DND-41 (cell line): ENCODE measurements at regions not wholly inside any gene's neighbourhood (a gene's known extent, or its start where the extent isn't known, plus 50 kb on each side); places are given as distances from the start of the nearest gene placed in this dataset.

Experiments used
- ATAC-seq: fragments of 200-7000 bp; cut with Tn5 transposase; 3 replicates; pipeline ENCODE4 v1.9.1; 2021; ENCODE audit warnings: low read depth; ENCODE audit not compliant: insufficient read depth
- DNase-seq: peaks from one replicate; pipeline ENCODE4 v3.0.0-alpha.2; 2020
- H2AFZ ChIP-seq: 2 replicates; pipeline ENCODE4 v1.6.0; 2012; ENCODE audit warnings: low read depth, low read length
- H3K27ac ChIP-seq: 2 replicates; pipeline ENCODE4 v1.5.1; 2012; ENCODE audit warnings: low read length, inconsistent platforms
- H3K27me3 ChIP-seq: fragments of 200-600 bp; sonication (generic); 2 replicates; pipeline ENCODE4 v1.6.0; 2012; ENCODE audit warnings: low read length, mild to moderate bottlenecking, inconsistent platforms; ENCODE audit not compliant: insufficient read depth, poor library complexity
- H3K36me3 ChIP-seq: 2 replicates; pipeline ENCODE4 v1.5.1; 2012; ENCODE audit warnings: low read length, inconsistent platforms; ENCODE audit not compliant: insufficient read depth
- H3K4me1 ChIP-seq: 2 replicates; pipeline ENCODE4 v1.5.1; 2012; ENCODE audit warnings: mild to moderate bottlenecking, low read length; ENCODE audit not compliant: insufficient read depth
- H3K4me2 ChIP-seq: 2 replicates; pipeline ENCODE4 v1.6.0; 2012; ENCODE audit warnings: mild to moderate bottlenecking, moderate library complexity, low read length, inconsistent platforms; ENCODE audit not compliant: insufficient read depth
- H3K4me3 ChIP-seq, 2 experiments: fragments of 200-600 bp in 1 of 2; shearing (Covaris generic) in 1 of 2; 2 replicates each; pipeline ENCODE4 v1.5.1; 2012 to 2016; ENCODE audit warnings: inconsistent platforms in 2 of 2, low read length in 2 of 2, mild to moderate bottlenecking in 2 of 2, low read depth in 1 of 2, moderate library complexity in 1 of 2
- H3K79me2 ChIP-seq: 2 replicates; pipeline ENCODE4 v1.6.0; 2012; ENCODE audit warnings: low read length, inconsistent platforms; ENCODE audit not compliant: insufficient read depth
- H3K9ac ChIP-seq: 2 replicates; pipeline ENCODE4 v1.6.0; 2012; ENCODE audit warnings: low read depth, mild to moderate bottlenecking, inconsistent platforms, low read length, moderate library complexity
- H3K9me3 ChIP-seq: 2 replicates; pipeline ENCODE4 v1.5.1; 2012; ENCODE audit warnings: low read length, moderate library complexity, mild to moderate bottlenecking, inconsistent platforms; ENCODE audit not compliant: insufficient read depth, severe bottlenecking
- H4K20me1 ChIP-seq: 2 replicates; pipeline ENCODE4 v1.6.0; 2012; ENCODE audit warnings: low read length; ENCODE audit not compliant: insufficient read depth
- EZH2 ChIP-seq: IDR thresholded peaks from 3 replicates; pipeline ENCODE4 v1.6.1; 2012; ENCODE audit warnings: borderline replicate concordance, low read depth, mild to moderate bottlenecking, moderate library complexity, low read length, inconsistent platforms; ENCODE audit not compliant: severe bottlenecking
- TF ChIP-seq, protein P1 (sequence below): IDR thresholded peaks from 2 replicates; pipeline ENCODE4 v1.5.1; 2012; ENCODE audit warnings: borderline replicate concordance, low read length, moderate library complexity, mild to moderate bottlenecking; ENCODE audit not compliant: poor library complexity, severe bottlenecking; ENCODE audit errors: extremely low read depth

DNA sequence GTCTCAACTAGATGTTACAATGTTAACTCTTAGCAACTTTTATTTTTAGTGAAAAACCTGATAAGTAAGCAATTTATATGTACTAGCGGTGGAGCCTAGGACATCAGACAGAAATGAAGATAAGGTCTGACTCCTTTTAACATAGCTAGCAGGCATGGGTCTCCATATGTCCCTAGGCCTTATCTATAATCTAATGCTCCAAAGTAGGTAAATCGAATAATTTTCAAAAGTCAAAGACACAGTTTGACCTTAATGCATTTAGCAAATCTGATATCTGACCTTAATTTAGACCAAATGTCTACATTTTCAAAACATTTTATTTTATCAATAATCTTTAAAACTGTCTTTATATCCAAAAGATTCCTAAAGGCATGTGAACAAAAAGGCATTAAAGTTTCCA, 305.0 kb upstream of the CCNH start:
- no peak overlapping the region for H2AFZ ChIP-seq
- peaks cover 6% of the 10 kb centered on the region for H3K9me3 ChIP-seq
- H3K27ac ChIP-seq: no peak overlapping the region
- H3K36me3 ChIP-seq: no peaks in the 10 kb centered on the region
- no peaks in the 10 kb centered on the region for H4K20me1 ChIP-seq
- TF ChIP-seq, protein P1, sequence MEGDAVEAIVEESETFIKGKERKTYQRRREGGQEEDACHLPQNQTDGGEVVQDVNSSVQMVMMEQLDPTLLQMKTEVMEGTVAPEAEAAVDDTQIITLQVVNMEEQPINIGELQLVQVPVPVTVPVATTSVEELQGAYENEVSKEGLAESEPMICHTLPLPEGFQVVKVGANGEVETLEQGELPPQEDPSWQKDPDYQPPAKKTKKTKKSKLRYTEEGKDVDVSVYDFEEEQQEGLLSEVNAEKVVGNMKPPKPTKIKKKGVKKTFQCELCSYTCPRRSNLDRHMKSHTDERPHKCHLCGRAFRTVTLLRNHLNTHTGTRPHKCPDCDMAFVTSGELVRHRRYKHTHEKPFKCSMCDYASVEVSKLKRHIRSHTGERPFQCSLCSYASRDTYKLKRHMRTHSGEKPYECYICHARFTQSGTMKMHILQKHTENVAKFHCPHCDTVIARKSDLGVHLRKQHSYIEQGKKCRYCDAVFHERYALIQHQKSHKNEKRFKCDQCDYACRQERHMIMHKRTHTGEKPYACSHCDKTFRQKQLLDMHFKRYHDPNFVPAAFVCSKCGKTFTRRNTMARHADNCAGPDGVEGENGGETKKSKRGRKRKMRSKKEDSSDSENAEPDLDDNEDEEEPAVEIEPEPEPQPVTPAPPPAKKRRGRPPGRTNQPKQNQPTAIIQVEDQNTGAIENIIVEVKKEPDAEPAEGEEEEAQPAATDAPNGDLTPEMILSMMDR: no peak
- no peak for TF ChIP-seq EZH2
- no peaks in the 10 kb centered on the region for H3K4me1 ChIP-seq
- no peak for ATAC-seq
- no peak for DNase-seq
- H3K9ac ChIP-seq: no peak overlapping the region
- no peaks in the 10 kb centered on the region for H3K27me3 ChIP-seq
- no peaks in the 10 kb centered on the region for H3K79me2 ChIP-seq
- H3K4me3 ChIP-seq: no peak overlapping the region
- no peak overlapping the region for H3K4me2 ChIP-seq

DNA sequence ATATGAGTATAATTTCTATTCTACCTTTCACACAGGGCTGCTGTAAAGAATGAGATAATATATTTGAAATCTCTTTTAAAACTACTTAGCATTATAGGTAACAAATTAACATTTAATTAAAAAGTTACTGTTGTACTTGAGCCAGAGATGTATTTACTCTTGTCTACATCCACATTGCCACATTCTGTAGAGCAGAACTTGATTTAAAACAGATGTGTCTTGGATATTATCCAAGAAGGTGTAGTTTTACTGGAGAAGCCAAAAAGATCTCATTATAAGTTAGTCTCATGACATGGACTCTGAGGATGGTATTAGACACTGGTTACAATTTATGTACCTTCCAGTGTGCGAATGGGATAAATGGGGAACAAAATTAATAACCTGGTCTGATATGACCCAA, 293.1 kb upstream of the CCNH start:
- ATAC-seq: no peak

DNA sequence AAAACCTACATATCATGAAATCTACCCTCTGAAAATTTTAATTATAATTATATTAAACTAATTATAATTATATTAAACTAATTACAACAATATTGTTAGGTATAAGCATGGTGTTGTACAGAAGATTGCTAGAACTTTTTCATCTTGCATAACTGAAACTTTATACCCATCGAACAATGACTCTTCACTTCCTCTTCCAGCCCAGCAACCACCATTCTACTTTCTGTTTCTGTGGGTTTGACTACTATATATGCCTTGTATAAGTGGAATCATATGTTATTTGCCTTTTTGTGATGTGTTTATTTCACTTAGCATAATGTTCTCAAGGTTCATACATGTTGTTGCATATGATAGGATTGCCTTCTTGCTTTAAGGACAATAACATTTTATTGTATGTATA, 274.2 kb upstream of the CCNH start:
- no peaks in the 10 kb centered on the region for H3K9me3 ChIP-seq
- no peak overlapping the region for H3K9ac ChIP-seq
- no peak overlapping the region for H3K27ac ChIP-seq
- no peak for TF ChIP-seq EZH2
- TF ChIP-seq, protein P1: no peak
- no peak overlapping the region for H2AFZ ChIP-seq
- H3K27me3 ChIP-seq: no peaks in the 10 kb centered on the region
- no peak overlapping the region for H3K4me3 ChIP-seq
- DNase-seq (no peak), ATAC-seq (no peak)
- H4K20me1 ChIP-seq: no peaks in the 10 kb centered on the region
- no peaks in the 10 kb centered on the region for H3K4me1 ChIP-seq
- H3K4me2 ChIP-seq: no peak overlapping the region
- H3K36me3 ChIP-seq: no peaks in the 10 kb centered on the region
- no peaks in the 10 kb centered on the region for H3K79me2 ChIP-seq

More for the DNA sequence above, 293.1 kb upstream of the CCNH start:
- Histone ChIP-seq H2AFZ (no peak overlapping the region), H3K79me2 (no peaks in the 10 kb centered on the region), H3K27ac (no peak overlapping the region), H4K20me1 (no peaks in the 10 kb centered on the region), H3K4me2 (no peak overlapping the region), H3K4me3 (no peak overlapping the region), H3K9me3 (no peaks in the 10 kb centered on the region), H3K27me3 (no peaks in the 10 kb centered on the region), H3K9ac (no peak overlapping the region), H3K36me3 (no peaks in the 10 kb centered on the region), H3K4me1 (no peaks in the 10 kb centered on the region)
- DNase-seq: no peak
- TF ChIP-seq EZH2: no peak
- TF ChIP-seq, protein P1: no peak

DNA sequence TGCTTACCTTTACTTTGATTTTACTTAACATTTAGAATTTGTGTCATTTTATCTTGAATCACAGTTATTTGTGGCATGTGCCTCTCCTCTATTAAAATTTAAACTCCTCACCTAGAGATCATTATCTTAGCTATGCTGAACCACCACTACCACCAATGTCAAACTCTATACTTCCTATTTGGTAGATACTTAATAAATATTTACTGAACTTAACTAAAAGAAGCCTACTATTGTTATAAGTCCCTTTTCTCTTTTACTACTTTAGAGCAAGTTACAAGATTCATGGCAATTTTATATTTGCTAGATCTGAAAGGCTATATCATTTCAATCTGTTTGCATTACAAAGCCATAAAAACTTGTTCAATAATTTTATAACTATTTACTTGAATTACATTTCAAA, 273.3 kb upstream of the CCNH start:
- Histone ChIP-seq H4K20me1 (no peaks in the 10 kb centered on the region), H3K79me2 (no peaks in the 10 kb centered on the region), H2AFZ (no peak overlapping the region), H3K9me3 (no peaks in the 10 kb centered on the region), H3K4me2 (no peak overlapping the region), H3K4me3 (no peak overlapping the region), H3K27me3 (no peaks in the 10 kb centered on the region), H3K4me1 (no peaks in the 10 kb centered on the region), H3K9ac (no peak overlapping the region), H3K36me3 (no peaks in the 10 kb centered on the region), H3K27ac (no peak overlapping the region)
- TF ChIP-seq, protein P1: no peak
- ATAC-seq (no peak), DNase-seq (no peak)
